ENCODE measurements at regions not wholly inside any gene's neighbourhood (a gene's known extent, or its start where the extent isn't known, plus 50 kb on each side); places are given as distances from the start of the nearest gene placed in this dataset.

DNA sequence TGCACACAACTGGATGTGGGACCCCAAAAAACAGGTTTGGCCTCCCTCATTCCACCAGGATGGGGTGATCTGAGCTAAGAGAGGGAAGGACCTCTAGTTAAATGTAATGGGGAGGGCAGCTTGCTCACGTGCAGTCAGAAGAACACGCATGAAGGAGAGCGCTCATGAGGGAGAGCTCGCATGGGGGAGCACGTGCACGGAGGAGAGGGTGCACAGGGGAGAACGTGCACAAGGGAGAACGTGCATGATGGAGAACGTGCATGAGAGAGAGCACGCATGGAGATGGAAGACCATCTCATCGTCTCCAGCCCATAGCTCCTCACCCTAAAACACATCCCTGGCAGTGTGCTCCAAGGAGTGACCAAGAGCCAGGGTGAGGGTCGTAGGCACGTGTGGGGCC, 141.2 kb downstream of the RBFOX3 start:
- TF ChIP-seq, protein P1, sequence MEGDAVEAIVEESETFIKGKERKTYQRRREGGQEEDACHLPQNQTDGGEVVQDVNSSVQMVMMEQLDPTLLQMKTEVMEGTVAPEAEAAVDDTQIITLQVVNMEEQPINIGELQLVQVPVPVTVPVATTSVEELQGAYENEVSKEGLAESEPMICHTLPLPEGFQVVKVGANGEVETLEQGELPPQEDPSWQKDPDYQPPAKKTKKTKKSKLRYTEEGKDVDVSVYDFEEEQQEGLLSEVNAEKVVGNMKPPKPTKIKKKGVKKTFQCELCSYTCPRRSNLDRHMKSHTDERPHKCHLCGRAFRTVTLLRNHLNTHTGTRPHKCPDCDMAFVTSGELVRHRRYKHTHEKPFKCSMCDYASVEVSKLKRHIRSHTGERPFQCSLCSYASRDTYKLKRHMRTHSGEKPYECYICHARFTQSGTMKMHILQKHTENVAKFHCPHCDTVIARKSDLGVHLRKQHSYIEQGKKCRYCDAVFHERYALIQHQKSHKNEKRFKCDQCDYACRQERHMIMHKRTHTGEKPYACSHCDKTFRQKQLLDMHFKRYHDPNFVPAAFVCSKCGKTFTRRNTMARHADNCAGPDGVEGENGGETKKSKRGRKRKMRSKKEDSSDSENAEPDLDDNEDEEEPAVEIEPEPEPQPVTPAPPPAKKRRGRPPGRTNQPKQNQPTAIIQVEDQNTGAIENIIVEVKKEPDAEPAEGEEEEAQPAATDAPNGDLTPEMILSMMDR (conservative IDR thresholded peaks at IDR 0.05) = no peak
- TF ChIP-seq ZFX (IDR thresholded peaks at IDR 0.05) = no peak

All from C4-2B (cell line).